Central memory CD8-positive, alpha-beta T cell (primary cell): ENCODE measurements at regions not wholly inside any gene's neighbourhood (a gene's known extent, or its start where the extent isn't known, plus 50 kb on each side); places are given as distances from the start of the nearest gene placed in this dataset.
"Not testable (repeated sequence)": the region's sequence is repeated elsewhere in the genome, so short reads cannot be mapped to it uniquely, and the experiment has no call there.

Experiments used
- ATAC-seq: fragments of 150-1000 bp; cut with Tn5 transposase; replicated peaks from 2 replicates; pipeline ENCODE4 v1.10.0; 2022; ENCODE audit warnings: mild to moderate bottlenecking, moderate FRiP score, moderate number of reproducible peaks; ENCODE audit not compliant: poor library complexity, severe bottlenecking; ENCODE audit errors: extremely low read depth
- DNase-seq, 2 donors: peaks; one replicate each; pipeline ENCODE4 v3.0.0; 2021; ENCODE audit warnings: low spot score in 2 of 2
- H3K27ac Mint-ChIP-seq: one replicate; pipeline ENCODE4 v1.8.0; 2022; ENCODE audit warnings: low read depth, mild to moderate bottlenecking, moderate library complexity, mixed read lengths
- H3K27me3 Mint-ChIP-seq: one replicate; pipeline ENCODE4 v1.8.0; 2022; ENCODE audit warnings: mixed read lengths
- H3K36me3 Mint-ChIP-seq: one replicate; pipeline ENCODE4 v1.8.0; 2022; ENCODE audit warnings: mild to moderate bottlenecking, moderate library complexity, mixed read lengths; ENCODE audit not compliant: insufficient read depth
- H3K4me1 Mint-ChIP-seq: one replicate; pipeline ENCODE4 v1.8.0; 2022; ENCODE audit warnings: mixed read lengths
- H3K4me3 Mint-ChIP-seq: one replicate; pipeline ENCODE4 v1.8.0; 2022; ENCODE audit warnings: mild to moderate bottlenecking, moderate library complexity, mixed read lengths
- H3K9me3 Mint-ChIP-seq: one replicate; pipeline ENCODE4 v1.8.0; 2022; ENCODE audit warnings: mixed read lengths

- Mint-ChIP-seq H3K4me3 (no peak overlapping the region), H3K27me3 (no peaks in the 10 kb centered on the region), H3K36me3 (no peaks in the 10 kb centered on the region), H3K4me1 (no peaks in the 10 kb centered on the region), H3K27ac (no peak overlapping the region), H3K9me3 (peaks cover 14% of the 10 kb centered on the region)
- ATAC-seq (no peak), DNase-seq (no peak)
Observed at GRCh38 chr4:66169341-66169740, 499.1 kb upstream of the EPHA5 start.

GRCh38 chr4:66164869-66165268 lies 494.6 kb upstream of the EPHA5 start:
- H3K4me3 Mint-ChIP-seq: no peak overlapping the region
- H3K36me3 Mint-ChIP-seq: no peaks in the 10 kb centered on the region
- no peaks in the 10 kb centered on the region for H3K27me3 Mint-ChIP-seq
- DNase-seq (no peak), ATAC-seq (no peak)
- H3K27ac Mint-ChIP-seq: no peak overlapping the region
- peaks cover 24% of the 10 kb centered on the region for H3K9me3 Mint-ChIP-seq
- no peaks in the 10 kb centered on the region for H3K4me1 Mint-ChIP-seq

GRCh38 chr4:66160606-66161005 lies 490.3 kb upstream of the EPHA5 start:
- Mint-ChIP-seq H3K36me3 (no peaks in the 10 kb centered on the region), H3K9me3 (peaks cover 46% of the 10 kb centered on the region), H3K4me1 (no peaks in the 10 kb centered on the region), H3K4me3 (no peak overlapping the region), H3K27me3 (no peaks in the 10 kb centered on the region), H3K27ac (no peak overlapping the region)
- ATAC-seq: no peak
- no peak for DNase-seq

GRCh38 chr4:66157594-66157993 lies 487.3 kb upstream of the EPHA5 start:
- peaks cover 39% of the 10 kb centered on the region for H3K9me3 Mint-ChIP-seq
- no peak overlapping the region for H3K27ac Mint-ChIP-seq
- no peaks in the 10 kb centered on the region for H3K4me1 Mint-ChIP-seq
- no peaks in the 10 kb centered on the region for H3K27me3 Mint-ChIP-seq
- no peak for ATAC-seq
- no peak overlapping the region for H3K4me3 Mint-ChIP-seq
- no peaks in the 10 kb centered on the region for H3K36me3 Mint-ChIP-seq
- no peak for DNase-seq

- no peaks in the 10 kb centered on the region for H3K27me3 Mint-ChIP-seq
- DNase-seq: no peak
- H3K4me1 Mint-ChIP-seq: no peaks in the 10 kb centered on the region
- no peaks in the 10 kb centered on the region for H3K36me3 Mint-ChIP-seq
- H3K9me3 Mint-ChIP-seq: peaks cover 10% of the 10 kb centered on the region
- no peak overlapping the region for H3K4me3 Mint-ChIP-seq
- ATAC-seq: no peak
- no peak overlapping the region for H3K27ac Mint-ChIP-seq
Observed at GRCh38 chr4:66130042-66130441, 459.8 kb upstream of the EPHA5 start.

- H3K27ac Mint-ChIP-seq: no peak overlapping the region
- no peaks in the 10 kb centered on the region for H3K36me3 Mint-ChIP-seq
- DNase-seq: no peak
- no peaks in the 10 kb centered on the region for H3K27me3 Mint-ChIP-seq
- H3K9me3 Mint-ChIP-seq: peaks cover 28% of the 10 kb centered on the region
- H3K4me3 Mint-ChIP-seq: no peak overlapping the region
- H3K4me1 Mint-ChIP-seq: no peaks in the 10 kb centered on the region
- no peak for ATAC-seq
Observed at GRCh38 chr4:66123831-66124413, 453.6 kb upstream of the EPHA5 start.

GRCh38 chr4:66123190-66123589 lies 452.9 kb upstream of the EPHA5 start:
- Mint-ChIP-seq H3K4me3 (no peak overlapping the region), H3K4me1 (no peaks in the 10 kb centered on the region), H3K36me3 (no peaks in the 10 kb centered on the region), H3K9me3 (peaks cover 30% of the 10 kb centered on the region), H3K27ac (no peak overlapping the region), H3K27me3 (no peaks in the 10 kb centered on the region)
- no peak for ATAC-seq
- DNase-seq: no peak

GRCh38 chr4:66115231-66115630 lies 444.9 kb upstream of the EPHA5 start:
- DNase-seq, ATAC-seq, H3K4me1 Mint-ChIP-seq, H3K27me3 Mint-ChIP-seq, H3K36me3 Mint-ChIP-seq, H3K4me3 Mint-ChIP-seq, H3K27ac Mint-ChIP-seq: not testable (repeated sequence)
- H3K9me3 Mint-ChIP-seq: peaks cover 25% of the 10 kb centered on the region

- no peak for DNase-seq
- peaks cover 26% of the 10 kb centered on the region for H3K9me3 Mint-ChIP-seq
- H3K36me3 Mint-ChIP-seq: no peaks in the 10 kb centered on the region
- no peak for ATAC-seq
- no peaks in the 10 kb centered on the region for H3K27me3 Mint-ChIP-seq
- no peak overlapping the region for H3K27ac Mint-ChIP-seq
- no peak overlapping the region for H3K4me3 Mint-ChIP-seq
- H3K4me1 Mint-ChIP-seq: no peaks in the 10 kb centered on the region
Observed at GRCh38 chr4:66108898-66109297, 438.6 kb upstream of the EPHA5 start.

- H3K27ac Mint-ChIP-seq: no peak overlapping the region
- ATAC-seq (no peak), DNase-seq (no peak)
- H3K27me3 Mint-ChIP-seq: no peaks in the 10 kb centered on the region
- H3K9me3 Mint-ChIP-seq: peaks cover 28% of the 10 kb centered on the region
- H3K36me3 Mint-ChIP-seq: no peaks in the 10 kb centered on the region
- no peaks in the 10 kb centered on the region for H3K4me1 Mint-ChIP-seq
- no peak overlapping the region for H3K4me3 Mint-ChIP-seq
Observed at GRCh38 chr4:66097218-66097617, 426.9 kb upstream of the EPHA5 start.

- Mint-ChIP-seq H3K36me3 (no peaks in the 10 kb centered on the region), H3K9me3 (peaks cover 22% of the 10 kb centered on the region), H3K4me1 (no peaks in the 10 kb centered on the region), H3K4me3 (no peak overlapping the region), H3K27me3 (no peaks in the 10 kb centered on the region), H3K27ac (no peak overlapping the region)
- DNase-seq: no peak
- no peak for ATAC-seq
Observed at GRCh38 chr4:66095065-66095464, 424.8 kb upstream of the EPHA5 start.

GRCh38 chr4:66094070-66094469 lies 423.8 kb upstream of the EPHA5 start:
- no peak for ATAC-seq
- DNase-seq: no peak
- Mint-ChIP-seq H3K9me3 (peaks cover 22% of the 10 kb centered on the region), H3K27me3 (no peaks in the 10 kb centered on the region), H3K4me3 (no peak overlapping the region), H3K36me3 (no peaks in the 10 kb centered on the region), H3K4me1 (no peaks in the 10 kb centered on the region), H3K27ac (no peak overlapping the region)

- Mint-ChIP-seq H3K27ac (no peak overlapping the region), H3K4me1 (no peaks in the 10 kb centered on the region), H3K4me3 (no peak overlapping the region), H3K27me3 (no peaks in the 10 kb centered on the region), H3K36me3 (no peaks in the 10 kb centered on the region), H3K9me3 (peaks cover 16% of the 10 kb centered on the region)
- ATAC-seq: no peak
- DNase-seq: no peak
Observed at GRCh38 chr4:66091786-66092185, 421.5 kb upstream of the EPHA5 start.

- Mint-ChIP-seq H3K4me1 (no peaks in the 10 kb centered on the region), H3K27me3 (no peaks in the 10 kb centered on the region), H3K36me3 (no peaks in the 10 kb centered on the region), H3K4me3 (no peak overlapping the region), H3K9me3 (peaks cover 40% of the 10 kb centered on the region), H3K27ac (no peak overlapping the region)
- no peak for ATAC-seq
- DNase-seq: no peak
Observed at GRCh38 chr4:66073961-66074360, 403.7 kb upstream of the EPHA5 start.
